ENCODE measurements at regions not wholly inside any gene's neighbourhood (a gene's known extent, or its start where the extent isn't known, plus 50 kb on each side); places are given as distances from the start of the nearest gene placed in this dataset.

DNA sequence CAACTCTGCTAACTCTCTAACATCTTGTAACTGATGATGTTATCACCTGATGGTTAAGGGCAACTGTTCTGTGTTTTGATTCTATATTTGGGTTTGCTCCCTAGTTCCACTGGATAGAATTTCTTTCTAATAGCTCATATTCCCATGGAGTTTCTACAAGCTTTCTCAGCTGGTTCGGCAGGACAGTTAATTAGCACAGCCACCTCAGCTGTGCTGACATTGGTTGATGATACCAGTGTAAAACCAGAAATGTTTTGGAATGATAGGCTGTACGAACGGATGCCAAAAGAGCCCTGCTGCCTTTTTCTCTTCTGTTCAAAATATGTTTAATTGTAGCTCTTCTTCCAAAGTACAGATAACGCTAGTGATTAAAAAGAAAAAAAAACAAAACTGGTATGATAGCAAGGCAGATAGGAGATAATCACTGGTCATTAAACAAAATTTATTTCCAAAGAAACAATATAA is 440.5 kb upstream of the ZNF608 start:
- TF ChIP-seq CTCF (IDR thresholded peaks at IDR 0.05) (no peak), POLR2A (IDR thresholded peaks at IDR 0.05) (no peak)
- WGBS, 4 donors, result 26 to 33% (median 28%) methylated on average over 4 of the region's 4 CpGs

DNA sequence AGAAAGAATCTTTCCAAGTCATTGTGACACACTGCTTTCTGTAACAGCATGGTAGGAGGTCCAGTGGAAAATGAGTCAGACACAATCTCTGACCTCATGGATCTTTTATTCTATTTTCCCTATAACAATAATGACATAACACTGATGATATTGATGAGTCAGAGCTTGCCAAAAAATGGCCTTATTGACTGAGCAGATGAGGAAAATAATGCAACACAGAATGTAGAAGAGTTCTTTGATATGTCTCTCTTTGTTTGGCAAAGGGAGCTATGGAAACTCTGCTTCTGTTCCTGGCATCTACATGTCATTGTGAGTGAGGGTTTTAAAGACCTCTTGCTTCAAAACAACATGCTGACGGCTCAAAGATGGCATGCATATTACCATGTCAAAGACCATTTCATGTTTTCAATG is 443.1 kb upstream of the ZNF608 start:
- intact Hi-C loops (cut with DNase I), result no loop called here
- WGBS, 4 donors, result 79 to 100% (median 86%) methylated on average over 1 of the region's 1 CpG
- Histone ChIP-seq H3K4me1 (replicated peaks in 1 of 2) (peaks cover 0 to 11% of the 10 kb centered on the region in 2 donors), H3K36me3 (replicated peaks in 1 of 2) (no peaks in the 10 kb centered on the region), H3K4me3 (no peak overlapping the region), H3K27me3 (no peaks in the 10 kb centered on the region), H3K27ac (no peak overlapping the region), H3K9me3 (replicated peaks in 1 of 3) (no peaks in the 10 kb centered on the region)
- no peak for DNase-seq
- TF ChIP-seq POLR2A (IDR thresholded peaks at IDR 0.05) (no peak), CTCF (IDR thresholded peaks at IDR 0.05) (no peak)

More for the DNA sequence above, 440.5 kb upstream of the ZNF608 start:
- no peak overlapping the region for H3K4me3 ChIP-seq
- H3K27me3 ChIP-seq, result no peaks in the 10 kb centered on the region
- intact Hi-C loops (cut with DNase I), result no loop called here
- H3K9me3 ChIP-seq (replicated peaks in 1 of 3), result no peaks in the 10 kb centered on the region
- H3K27ac ChIP-seq, result no peak overlapping the region
- H3K36me3 ChIP-seq (replicated peaks in 1 of 2), result no peaks in the 10 kb centered on the region
- peaks cover 0 to 11% of the 10 kb centered on the region in 2 donors for H3K4me1 ChIP-seq (replicated peaks in 1 of 2)
- peak in 1 of 7 donors; percentile 9 for DNase-seq

GRCh38 chr5:125190232-125191087 is 444.0 kb upstream of the ZNF608 start:
- Histone ChIP-seq H3K4me1 (replicated peaks in 1 of 2) (peaks cover 0 to 11% of the 10 kb centered on the region in 2 donors), H3K9me3 (replicated peaks in 1 of 3) (no peaks in the 10 kb centered on the region), H3K36me3 (replicated peaks in 1 of 2) (no peaks in the 10 kb centered on the region), H3K4me3 (no peak overlapping the region), H3K27ac (no peak overlapping the region), H3K27me3 (no peaks in the 10 kb centered on the region)
- intact Hi-C loops (cut with DNase I), result no loop called here
- no peak for DNase-seq
- no peak for TF ChIP-seq POLR2A (IDR thresholded peaks at IDR 0.05)
- no peak for TF ChIP-seq CTCF (IDR thresholded peaks at IDR 0.05)
- 72 to 78% (median 77%) methylated on average over 9 of the region's 9 CpGs for WGBS, 4 donors

- no peaks in the 10 kb centered on the region for H3K27me3 ChIP-seq
- no peak for TF ChIP-seq POLR2A (IDR thresholded peaks at IDR 0.05)
- no peaks in the 10 kb centered on the region for H3K9me3 ChIP-seq (replicated peaks in 1 of 3)
- H3K4me1 ChIP-seq (replicated peaks in 1 of 2), result peaks cover 0 to 8% of the 10 kb centered on the region in 2 donors
- H3K36me3 ChIP-seq (replicated peaks in 1 of 2), result no peaks in the 10 kb centered on the region
- intact Hi-C loops (cut with DNase I), result no loop called here
- WGBS, 4 donors, result 77 to 95% (median 90%) methylated on average over 6 of the region's 6 CpGs
- no peak for DNase-seq
- no peak overlapping the region for H3K27ac ChIP-seq
- H3K4me3 ChIP-seq, result no peak overlapping the region
Measured at GRCh38 chr5:125194883-125195282, 448.4 kb upstream of the ZNF608 start.
